Stimulated activated naive CD8-positive, alpha-beta T cell treated with anti-CD3 and anti-CD28 coated beads, Interleukin-15, amount 100 ng/mL, for 72 hours (primary cell): ENCODE measurements at regions not wholly inside any gene's neighbourhood (a gene's known extent, or its start where the extent isn't known, plus 50 kb on each side); places are given as distances from the start of the nearest gene placed in this dataset.

Experiments
- ATAC-seq: fragments of 150-1000 bp; cut with Tn5 transposase; 2 replicates; pipeline ENCODE4 v1.10.0; 2021; ENCODE audit warnings: mild to moderate bottlenecking, moderate library complexity
- DNase-seq, 2 donors: peaks; one replicate each; pipeline ENCODE4 v3.0.0; 2021 to 2022
- H3K27ac Mint-ChIP-seq, 2 donors: one replicate each; pipeline ENCODE4 v1.8.0; 2022; ENCODE audit warnings: mild to moderate bottlenecking in 2 of 2, mixed read lengths in 2 of 2, moderate library complexity in 2 of 2
- H3K27me3 Mint-ChIP-seq: one replicate; pipeline ENCODE4 v1.8.0; 2022; ENCODE audit warnings: mixed read lengths
- H3K4me1 Mint-ChIP-seq: one replicate; pipeline ENCODE4 v1.8.0; 2022; ENCODE audit warnings: mild to moderate bottlenecking, mixed read lengths
- H3K4me3 Mint-ChIP-seq, 2 donors: one replicate each; pipeline ENCODE4 v1.8.0; 2022; ENCODE audit warnings: mild to moderate bottlenecking in 2 of 2, mixed read lengths in 2 of 2, moderate library complexity in 1 of 2
- H3K9me3 Mint-ChIP-seq, 2 donors: one replicate each; pipeline ENCODE4 v1.8.0; 2022; ENCODE audit warnings: mixed read lengths in 2 of 2

DNA sequence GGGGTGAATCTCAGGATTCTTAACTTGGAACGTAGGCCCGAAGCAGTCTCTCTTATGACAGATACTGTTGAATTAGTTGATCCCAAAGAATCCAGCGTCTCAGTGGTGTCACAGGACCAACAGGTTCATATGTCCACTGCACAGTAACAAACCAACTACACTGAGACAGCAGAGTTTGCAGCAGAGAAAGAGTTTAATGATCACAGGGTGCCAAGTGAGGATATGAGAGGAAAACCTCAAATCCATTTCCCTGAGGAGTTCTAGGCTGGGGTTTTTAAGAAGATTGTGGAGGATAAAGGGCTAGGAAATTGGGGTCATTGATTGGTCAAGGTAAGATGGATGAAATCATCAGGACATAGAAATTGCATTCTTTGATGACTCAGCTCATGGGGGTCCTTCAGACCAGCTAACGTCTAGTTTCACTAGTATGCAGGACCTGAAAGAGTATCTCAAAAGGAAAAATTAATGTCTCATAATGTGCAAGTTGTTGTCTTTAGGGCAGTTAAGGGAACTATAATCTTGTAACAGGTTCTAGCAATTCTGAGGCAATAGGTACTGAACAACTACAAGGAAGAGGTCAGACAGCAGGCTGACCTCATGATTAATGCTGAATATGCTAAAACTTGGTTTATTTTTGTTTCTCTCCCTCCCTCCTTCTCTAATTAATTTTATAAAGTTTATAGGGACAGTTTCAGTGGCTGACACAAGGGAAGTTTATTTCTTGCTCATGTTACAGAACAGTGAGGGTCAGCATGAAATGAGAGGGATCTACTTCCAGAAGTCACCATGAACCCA, 310.9 kb upstream of the NEBL start:
- no peak overlapping the region for H3K27ac Mint-ChIP-seq
- ATAC-seq (no peak), DNase-seq (no peak)
- H3K4me3 Mint-ChIP-seq, result no peak overlapping the region
- H3K27me3 Mint-ChIP-seq, result peaks cover 14% of the 10 kb centered on the region
- H3K9me3 Mint-ChIP-seq, result peaks cover 6 to 10% of the 10 kb centered on the region in 2 donors
- no peaks in the 10 kb centered on the region for H3K4me1 Mint-ChIP-seq

DNA sequence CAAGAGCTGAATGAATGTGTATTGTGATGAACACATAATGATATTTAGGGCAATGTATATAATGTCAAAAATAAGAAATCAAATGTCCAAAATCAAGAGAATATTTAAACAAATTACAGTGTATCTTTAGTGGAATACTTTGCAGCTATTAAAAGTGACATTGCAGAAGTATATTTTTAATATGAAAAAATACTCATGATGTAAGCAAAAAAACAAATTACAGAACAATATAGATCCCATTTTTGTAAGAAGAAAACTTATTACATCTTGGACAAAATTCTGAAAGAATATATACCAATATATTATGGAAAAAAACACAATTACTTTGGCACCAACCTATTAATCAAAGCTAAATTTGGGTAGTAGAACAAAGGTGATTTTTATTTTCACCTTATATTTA, 308.2 kb upstream of the NEBL start:
- no peak overlapping the region for H3K4me3 Mint-ChIP-seq
- peaks cover 11% of the 10 kb centered on the region for H3K27me3 Mint-ChIP-seq
- ATAC-seq (no peak), DNase-seq (no peak)
- peaks cover 6 to 10% of the 10 kb centered on the region in 2 donors for H3K9me3 Mint-ChIP-seq
- H3K4me1 Mint-ChIP-seq, result no peaks in the 10 kb centered on the region
- no peak overlapping the region for H3K27ac Mint-ChIP-seq

DNA sequence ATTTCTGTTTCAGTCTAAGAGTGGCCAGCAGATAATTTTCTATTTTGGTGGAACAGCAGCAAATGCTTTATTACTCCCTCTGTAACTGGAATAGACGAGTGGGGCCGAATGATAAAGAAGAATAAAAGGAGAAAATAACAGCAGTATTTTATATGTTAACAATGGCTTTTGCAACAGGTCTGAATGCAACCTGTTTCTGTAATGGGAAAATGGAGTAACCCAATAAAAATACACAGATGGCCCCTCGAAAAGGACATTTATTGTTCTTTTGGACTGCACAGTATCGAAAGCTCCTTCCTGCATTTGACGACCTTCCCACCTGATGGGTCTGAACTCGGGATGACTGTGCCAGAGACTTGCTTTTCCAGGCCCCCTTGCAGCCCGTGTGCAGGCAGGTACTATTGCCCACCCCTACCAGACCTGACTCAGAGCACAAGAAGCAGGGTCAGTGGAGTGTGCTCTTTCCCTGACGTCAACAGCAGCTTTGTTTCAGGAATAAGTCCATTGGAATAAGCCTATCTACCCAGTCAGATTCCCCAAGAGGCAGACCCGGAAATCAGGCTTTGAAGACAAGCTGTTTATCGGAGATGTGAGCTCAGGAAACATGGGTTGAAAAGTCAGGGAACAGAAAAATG, 306.5 kb upstream of the NEBL start:
- peaks cover 11% of the 10 kb centered on the region for H3K27me3 Mint-ChIP-seq
- peaks cover 8 to 11% of the 10 kb centered on the region in 2 donors for H3K9me3 Mint-ChIP-seq
- no peak overlapping the region for H3K27ac Mint-ChIP-seq
- no peak overlapping the region for H3K4me3 Mint-ChIP-seq
- H3K4me1 Mint-ChIP-seq, result no peaks in the 10 kb centered on the region
- ATAC-seq (no peak), DNase-seq (no peak)

DNA sequence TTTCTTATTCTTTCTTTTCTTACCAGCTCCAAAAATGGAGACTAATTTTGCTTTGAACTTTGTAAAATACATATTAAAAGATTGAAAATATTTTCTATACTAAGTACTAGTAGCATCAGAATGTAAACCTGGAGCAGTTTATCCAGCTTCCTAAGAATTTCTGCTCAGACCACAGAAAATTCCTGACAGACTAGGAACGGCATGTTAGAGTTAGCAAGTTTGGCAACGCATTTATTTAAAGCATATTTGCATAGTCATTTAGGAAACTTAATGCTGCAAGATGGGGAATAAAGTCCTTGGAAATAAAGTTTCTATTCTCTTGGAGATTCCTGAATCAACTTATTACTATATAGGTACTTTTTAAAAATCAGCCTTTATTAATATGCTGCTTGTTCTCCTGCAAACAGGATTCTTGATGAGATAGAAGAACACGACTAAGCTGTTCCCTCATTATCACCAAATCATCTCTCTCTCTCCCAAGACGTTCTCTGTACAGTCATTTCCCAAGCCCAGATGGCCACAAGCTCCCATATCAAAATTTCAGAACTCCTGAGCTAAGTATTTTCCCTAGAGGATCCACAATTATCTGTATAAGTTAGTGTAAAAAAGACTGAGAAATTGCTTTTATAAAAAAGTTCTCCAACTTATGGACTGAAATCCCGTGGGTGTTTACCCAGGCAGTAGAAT, 305.8 kb upstream of the NEBL start:
- H3K4me1 Mint-ChIP-seq, result no peaks in the 10 kb centered on the region
- DNase-seq (no peak), ATAC-seq (no peak)
- peaks cover 11% of the 10 kb centered on the region for H3K27me3 Mint-ChIP-seq
- no peak overlapping the region for H3K4me3 Mint-ChIP-seq
- peaks cover 12 to 15% of the 10 kb centered on the region in 2 donors for H3K9me3 Mint-ChIP-seq
- H3K27ac Mint-ChIP-seq, result no peak overlapping the region

DNA sequence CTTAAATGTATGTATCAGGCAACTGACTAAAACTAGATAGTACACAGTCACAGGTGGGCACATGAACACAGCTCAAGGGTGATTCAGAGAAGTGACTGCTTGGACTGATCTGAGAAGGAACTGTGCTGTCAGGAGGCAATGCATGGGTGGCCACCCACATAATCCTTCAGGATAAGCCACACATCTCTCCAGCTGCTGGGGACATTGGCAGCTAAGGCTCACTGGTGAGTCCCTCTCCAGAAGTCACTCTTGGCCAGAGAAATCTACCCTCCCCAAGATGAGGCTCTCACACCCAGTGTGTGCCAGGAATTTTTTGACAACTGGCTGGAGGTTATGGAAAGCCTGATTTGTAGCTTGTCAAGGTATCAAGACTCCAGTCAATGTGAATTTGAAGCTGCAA, 302.4 kb upstream of the NEBL start:
- DNase-seq (no peak), ATAC-seq (no peak)
- Mint-ChIP-seq H3K9me3 (peaks cover 13 to 14% of the 10 kb centered on the region in 2 donors), H3K27me3 (peaks cover 9% of the 10 kb centered on the region), H3K4me1 (no peaks in the 10 kb centered on the region), H3K4me3 (no peak overlapping the region), H3K27ac (no peak overlapping the region)

DNA sequence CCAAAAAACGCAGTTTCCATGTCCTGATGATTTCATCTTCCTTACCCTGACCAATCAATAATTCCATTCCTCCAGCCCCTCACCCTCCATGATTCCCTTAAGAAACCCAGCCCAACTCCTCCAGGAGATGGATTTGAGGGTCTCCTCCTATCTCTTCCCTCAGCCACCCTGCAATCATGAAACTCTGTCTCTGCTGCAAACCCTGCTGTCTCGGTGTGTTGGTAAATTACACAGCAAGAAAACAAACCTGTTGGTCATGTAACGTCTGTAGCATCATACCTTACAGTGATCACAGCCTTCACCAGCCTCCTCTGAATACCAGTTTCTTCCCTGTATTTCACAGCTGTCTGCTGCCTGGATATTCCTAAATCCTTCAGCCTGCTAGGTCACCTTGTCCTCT, 300.7 kb upstream of the NEBL start:
- no peak overlapping the region for H3K27ac Mint-ChIP-seq
- H3K27me3 Mint-ChIP-seq, result peaks cover 2% of the 10 kb centered on the region
- H3K4me1 Mint-ChIP-seq, result no peaks in the 10 kb centered on the region
- DNase-seq, result no peak
- peaks cover 13 to 17% of the 10 kb centered on the region in 2 donors for H3K9me3 Mint-ChIP-seq
- no peak for ATAC-seq
- no peak overlapping the region for H3K4me3 Mint-ChIP-seq

DNA sequence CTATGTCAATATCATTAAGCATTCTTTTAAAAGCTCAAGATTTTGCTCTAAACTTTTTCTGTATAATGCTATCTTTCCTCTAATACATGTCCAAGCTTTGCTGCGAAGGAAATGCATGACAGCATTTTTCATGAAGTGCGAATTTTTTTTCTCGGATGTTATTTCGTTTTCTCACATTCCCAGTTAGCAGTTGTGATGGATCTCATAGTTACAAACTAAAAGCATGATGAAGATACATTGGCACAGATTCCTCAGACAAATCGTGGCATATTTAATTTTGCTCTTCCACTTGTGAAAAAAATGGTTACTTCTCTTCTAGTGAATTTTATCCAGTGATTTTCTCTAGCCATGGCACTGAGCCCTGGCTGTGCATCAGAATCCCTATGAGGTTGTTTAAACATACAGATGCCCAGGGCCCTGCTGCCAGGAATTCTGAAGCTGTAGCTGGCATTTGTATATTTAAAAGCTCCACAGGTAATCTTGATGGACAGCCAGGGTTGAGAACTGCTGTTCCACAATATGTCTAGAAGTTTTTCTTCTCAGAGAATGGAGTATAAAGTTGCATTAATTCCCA, 299.8 kb upstream of the NEBL start:
- Mint-ChIP-seq H3K27ac (no peak overlapping the region), H3K4me1 (no peaks in the 10 kb centered on the region), H3K9me3 (peaks cover 13 to 19% of the 10 kb centered on the region in 2 donors), H3K4me3 (no peak overlapping the region), H3K27me3 (peaks cover 5% of the 10 kb centered on the region)
- DNase-seq, result no peak
- ATAC-seq, result no peak

DNA sequence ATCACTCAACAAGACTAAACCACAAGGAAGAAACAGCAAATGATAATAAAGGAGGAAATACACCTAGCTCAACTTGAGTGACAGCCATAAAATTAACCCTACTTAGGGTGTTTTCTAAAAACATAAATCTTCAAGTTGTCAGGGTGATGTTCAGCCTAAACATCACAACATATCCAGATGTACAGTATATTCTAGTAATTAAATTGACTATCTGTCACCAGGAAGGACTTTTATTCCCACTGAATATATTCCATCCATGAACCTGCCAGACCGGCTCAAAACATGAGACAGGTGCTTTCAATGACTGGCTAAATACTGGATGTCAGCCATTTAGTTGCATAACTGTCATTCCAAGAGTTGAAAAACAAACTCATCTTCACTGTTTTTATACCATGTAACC, 298.1 kb upstream of the NEBL start:
- Mint-ChIP-seq H3K4me3 (no peak overlapping the region), H3K4me1 (no peaks in the 10 kb centered on the region), H3K9me3 (peaks cover 13 to 19% of the 10 kb centered on the region in 2 donors), H3K27me3 (peaks cover 5% of the 10 kb centered on the region), H3K27ac (no peak overlapping the region)
- DNase-seq, result no peak
- no peak for ATAC-seq

DNA sequence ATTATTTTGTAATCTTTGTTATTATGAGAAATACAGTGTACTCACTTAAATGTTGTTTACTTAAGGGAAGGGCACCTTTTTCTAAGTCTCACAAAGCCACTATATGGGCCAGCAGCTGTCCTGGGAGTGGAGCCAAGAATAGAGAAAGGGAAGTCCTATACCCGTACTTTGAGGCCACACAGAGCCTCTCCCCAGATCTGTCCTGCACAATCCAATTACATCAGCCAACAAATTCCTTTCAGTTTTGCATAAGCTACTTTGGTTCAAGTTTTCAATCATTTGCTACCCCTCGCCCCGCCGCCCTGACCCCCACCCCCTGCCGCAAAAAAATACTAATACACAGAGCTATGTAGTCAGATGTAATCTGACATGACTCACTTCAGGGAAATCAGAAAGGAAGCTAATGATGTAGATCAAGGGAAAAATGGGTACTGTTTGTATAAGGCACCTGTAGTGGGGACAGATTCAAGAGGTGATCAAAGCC, 297.4 kb upstream of the NEBL start:
- peaks cover 13 to 19% of the 10 kb centered on the region in 2 donors for H3K9me3 Mint-ChIP-seq
- H3K4me1 Mint-ChIP-seq, result no peaks in the 10 kb centered on the region
- DNase-seq (no peak), ATAC-seq (no peak)
- no peak overlapping the region for H3K4me3 Mint-ChIP-seq
- H3K27ac Mint-ChIP-seq, result no peak overlapping the region
- H3K27me3 Mint-ChIP-seq, result peaks cover 5% of the 10 kb centered on the region

DNA sequence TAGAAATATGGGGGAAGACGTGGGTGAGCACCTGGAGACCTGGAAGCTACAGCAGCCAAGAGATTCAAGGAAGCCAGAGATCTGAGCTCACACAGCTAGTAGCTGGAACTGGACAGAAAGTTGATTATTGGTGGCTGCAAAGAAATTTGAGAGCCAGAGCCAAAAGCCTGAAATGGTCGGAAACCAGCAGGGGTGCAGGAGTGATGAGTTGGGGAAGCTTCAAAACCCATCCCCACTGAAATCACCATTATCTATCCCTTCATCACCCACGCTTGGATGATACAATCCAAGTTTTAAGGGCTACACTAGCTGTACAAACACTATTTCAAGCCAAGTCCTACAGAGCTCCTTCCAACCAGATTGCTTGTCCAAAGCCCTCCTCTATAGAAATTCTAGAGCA, 296.1 kb upstream of the NEBL start:
- Mint-ChIP-seq H3K27me3 (peaks cover 5% of the 10 kb centered on the region), H3K4me3 (no peak overlapping the region), H3K27ac (no peak overlapping the region), H3K9me3 (peaks cover 7 to 14% of the 10 kb centered on the region in 2 donors), H3K4me1 (no peaks in the 10 kb centered on the region)
- ATAC-seq (no peak), DNase-seq (no peak)

DNA sequence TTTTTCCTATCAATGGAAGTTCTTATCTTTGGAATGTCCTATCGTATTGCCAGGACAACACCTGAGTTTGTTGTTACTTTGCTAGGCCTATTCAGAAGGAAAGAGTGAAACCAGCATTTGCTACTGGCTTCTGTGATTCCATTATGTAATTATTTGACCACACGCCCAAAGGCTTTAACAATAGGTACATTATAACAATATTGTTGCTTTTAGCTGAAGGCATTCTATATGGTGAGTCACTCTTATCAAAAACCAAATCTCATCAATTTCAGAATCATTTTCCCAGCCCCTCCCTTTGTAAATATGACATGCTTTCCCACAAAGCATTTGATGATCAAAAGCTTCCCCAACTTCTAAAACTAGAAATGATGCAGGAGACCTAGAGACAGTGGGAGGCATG, 294.4 kb upstream of the NEBL start:
- ATAC-seq (no peak), DNase-seq (no peak)
- Mint-ChIP-seq H3K4me1 (no peaks in the 10 kb centered on the region), H3K9me3 (peaks cover 0 to 6% of the 10 kb centered on the region in 2 donors), H3K27ac (no peak overlapping the region), H3K27me3 (peaks cover 5% of the 10 kb centered on the region), H3K4me3 (no peak overlapping the region)

DNA sequence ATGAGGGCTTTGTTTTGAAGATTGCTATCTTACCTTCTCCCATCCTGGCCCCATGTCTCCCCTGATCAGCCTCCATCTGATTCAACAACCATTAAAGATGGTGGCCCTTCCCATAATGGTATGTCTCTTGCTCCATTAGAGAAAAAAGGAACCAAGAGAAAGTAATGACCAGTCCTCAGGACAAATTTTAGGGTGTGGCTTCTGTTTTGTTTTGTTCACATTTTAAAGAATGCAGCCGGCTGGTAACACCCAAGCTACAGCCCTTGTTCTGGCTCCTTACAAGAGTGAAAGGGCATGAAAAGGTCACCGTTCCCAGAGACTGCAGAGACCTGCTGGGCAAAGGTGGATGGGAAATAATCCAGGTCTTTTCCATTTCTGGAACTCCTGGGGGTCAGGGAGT, 287.9 kb upstream of the NEBL start:
- H3K27ac Mint-ChIP-seq, result no peak overlapping the region
- H3K4me3 Mint-ChIP-seq, result no peak overlapping the region
- peaks cover 7% of the 10 kb centered on the region for H3K27me3 Mint-ChIP-seq
- H3K4me1 Mint-ChIP-seq, result no peaks in the 10 kb centered on the region
- ATAC-seq, result no peak
- peaks cover 0 to 7% of the 10 kb centered on the region in 2 donors for H3K9me3 Mint-ChIP-seq
- no peak for DNase-seq

DNA sequence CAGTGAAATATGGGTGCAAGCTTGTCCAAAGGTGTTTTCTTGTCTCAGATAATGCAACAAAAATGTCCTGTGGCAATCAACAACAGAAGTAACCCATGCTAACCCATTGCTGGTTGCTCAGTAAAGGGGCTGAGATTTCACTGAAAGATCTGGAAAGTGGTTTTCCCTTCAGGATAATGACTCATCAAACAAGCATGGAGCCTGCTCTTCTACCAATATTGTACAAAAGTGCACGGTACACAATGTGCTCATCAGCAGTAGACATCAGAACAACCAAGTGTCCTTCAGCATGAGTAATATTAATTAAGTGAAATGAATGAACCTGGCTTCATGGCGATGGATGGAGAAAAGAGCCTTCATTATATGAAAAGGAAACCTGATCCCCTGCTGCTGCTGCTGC, 287.1 kb upstream of the NEBL start:
- Mint-ChIP-seq H3K4me3 (no peak overlapping the region), H3K27ac (no peak overlapping the region), H3K27me3 (peaks cover 7% of the 10 kb centered on the region), H3K4me1 (no peaks in the 10 kb centered on the region), H3K9me3 (peaks cover 0 to 14% of the 10 kb centered on the region in 2 donors)
- ATAC-seq (no peak), DNase-seq (no peak)

DNA sequence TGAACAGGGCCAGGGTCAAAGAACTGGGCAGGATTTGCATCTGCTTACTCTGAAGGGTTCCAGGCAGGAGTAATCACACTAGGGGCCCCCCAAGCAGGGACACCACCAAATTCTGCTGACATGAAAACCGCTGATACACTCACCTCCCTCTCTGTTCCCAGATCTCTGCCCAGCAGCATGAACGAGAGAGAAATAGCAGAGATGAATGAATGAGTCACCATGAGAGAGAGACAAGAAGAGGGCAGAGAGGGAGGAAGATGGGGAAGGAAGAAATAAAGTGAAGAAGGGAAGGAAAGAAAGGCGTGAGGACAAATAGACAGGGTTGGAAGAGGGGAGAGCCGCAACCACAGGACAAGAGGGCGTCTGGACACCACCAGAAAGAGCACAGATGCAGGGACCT, 285.9 kb upstream of the NEBL start:
- ATAC-seq, result no peak
- Mint-ChIP-seq H3K27ac (no peak overlapping the region), H3K4me1 (no peaks in the 10 kb centered on the region), H3K4me3 (no peak overlapping the region), H3K9me3 (peaks cover 0 to 21% of the 10 kb centered on the region in 2 donors), H3K27me3 (peaks cover 7% of the 10 kb centered on the region)
- no peak for DNase-seq

DNA sequence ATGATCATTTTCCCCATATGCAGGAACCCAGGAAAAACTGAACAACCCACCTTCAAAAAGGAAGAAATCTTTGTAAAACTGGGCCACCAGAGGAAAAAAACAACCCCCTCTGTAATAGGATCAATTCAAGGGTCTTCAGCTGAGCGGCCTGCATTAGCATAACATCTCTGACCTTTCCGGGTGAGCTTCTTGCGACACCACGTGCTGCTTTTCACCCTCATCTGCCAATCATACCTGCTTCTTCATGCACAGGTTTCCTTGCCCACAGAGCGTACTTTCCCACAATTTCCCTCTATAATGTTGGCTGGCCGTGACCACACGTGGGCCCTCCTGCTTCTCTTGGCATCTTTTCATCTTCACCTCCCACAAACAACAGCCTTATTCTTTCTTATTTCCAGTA, 284.3 kb upstream of the NEBL start:
- no peak for ATAC-seq

DNA sequence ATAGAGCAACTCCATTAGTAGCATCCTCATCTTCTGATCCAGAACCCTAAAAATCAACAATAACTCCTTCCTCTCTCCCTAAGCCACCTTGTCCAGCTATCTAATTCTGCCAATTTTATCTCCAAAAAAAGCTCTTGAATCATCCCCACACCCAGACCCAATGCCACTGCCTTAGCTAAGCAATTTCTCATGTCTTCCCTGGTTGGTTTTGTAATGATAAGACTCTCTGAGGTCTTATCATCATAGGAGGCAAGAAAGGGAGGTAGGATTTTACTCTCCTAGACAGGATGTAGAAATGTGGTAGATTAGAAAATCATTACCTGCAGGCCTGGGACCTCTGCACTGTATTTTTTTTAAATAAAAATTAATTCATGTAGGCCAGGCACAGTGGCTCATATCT, 283.5 kb upstream of the NEBL start:
- no peak overlapping the region for H3K4me3 Mint-ChIP-seq
- H3K9me3 Mint-ChIP-seq, result peaks cover 0 to 21% of the 10 kb centered on the region in 2 donors
- no peaks in the 10 kb centered on the region for H3K4me1 Mint-ChIP-seq
- no peak for ATAC-seq
- no peak overlapping the region for H3K27ac Mint-ChIP-seq
- DNase-seq, result no peak
- H3K27me3 Mint-ChIP-seq, result peaks cover 29% of the 10 kb centered on the region

More for the DNA sequence above, 284.3 kb upstream of the NEBL start:
- Mint-ChIP-seq H3K27me3 (peaks cover 20% of the 10 kb centered on the region), H3K4me1 (no peaks in the 10 kb centered on the region), H3K27ac (no peak overlapping the region), H3K4me3 (no peak overlapping the region), H3K9me3 (peaks cover 0 to 21% of the 10 kb centered on the region in 2 donors)
- DNase-seq, result no peak
